ENCODE measurements at regions not wholly inside any gene's neighbourhood (a gene's known extent, or its start where the extent isn't known, plus 50 kb on each side); places are given as distances from the start of the nearest gene placed in this dataset.

DNA sequence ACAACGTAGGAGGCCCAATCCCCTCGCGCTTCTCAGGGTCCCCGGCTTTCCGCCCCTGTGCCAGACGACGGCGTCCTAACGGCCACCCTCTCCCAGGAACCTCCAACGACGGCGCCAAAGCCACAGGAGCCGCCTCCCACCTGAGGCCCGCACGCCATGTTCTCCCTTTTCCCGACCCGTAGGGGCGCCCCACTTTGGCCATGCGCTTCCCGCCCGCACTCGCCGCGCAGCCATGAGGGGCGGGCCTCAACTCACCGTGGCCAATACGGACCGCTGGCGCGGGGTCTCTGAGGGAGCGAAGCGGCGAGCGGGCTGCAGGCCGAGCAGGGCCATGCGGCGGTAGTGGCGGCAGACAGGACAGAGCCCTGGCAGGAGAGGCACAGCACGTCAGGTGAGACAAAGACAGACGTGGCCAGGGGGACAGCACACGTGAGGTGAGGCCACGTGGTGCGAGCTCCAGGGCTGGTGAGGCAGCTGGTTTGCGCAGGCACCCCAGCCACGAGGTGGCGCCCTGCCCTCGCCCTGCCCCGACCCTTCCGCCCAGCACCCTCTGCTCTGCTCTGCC, 1005.5 kb upstream of the PTPRD start:
- CTCF ChIA-PET: no interaction called here
- Histone ChIP-seq H3K9me3 (ENCODE audit: control insufficient read depth, insufficient read depth, low read depth, low read length) (no peaks in the 10 kb centered on the region), H3K4me3 (ENCODE audit: low read depth, low read length) (no peak overlapping the region), H3K27ac (ENCODE audit: extremely low read depth, low read depth, low read length) (no peak overlapping the region), H3K4me1 (ENCODE audit: control insufficient read depth, insufficient read depth, low read length) (no peaks in the 10 kb centered on the region), H3K36me3 (ENCODE audit: control insufficient read depth in 2 of 2, insufficient read depth in 1 of 2, low read length in 2 of 2) (no peaks in the 10 kb centered on the region)
- POLR2A ChIA-PET: no interaction called here
- TF ChIP-seq ZNF624 (tag by site-specific recombination; IDR thresholded peaks at IDR 0.05) (no peak), ZNF132 (tag by site-specific recombination; IDR thresholded peaks at IDR 0.05; ENCODE audit: borderline replicate concordance) (no peak)
- TF ChIP-seq, protein P1, sequence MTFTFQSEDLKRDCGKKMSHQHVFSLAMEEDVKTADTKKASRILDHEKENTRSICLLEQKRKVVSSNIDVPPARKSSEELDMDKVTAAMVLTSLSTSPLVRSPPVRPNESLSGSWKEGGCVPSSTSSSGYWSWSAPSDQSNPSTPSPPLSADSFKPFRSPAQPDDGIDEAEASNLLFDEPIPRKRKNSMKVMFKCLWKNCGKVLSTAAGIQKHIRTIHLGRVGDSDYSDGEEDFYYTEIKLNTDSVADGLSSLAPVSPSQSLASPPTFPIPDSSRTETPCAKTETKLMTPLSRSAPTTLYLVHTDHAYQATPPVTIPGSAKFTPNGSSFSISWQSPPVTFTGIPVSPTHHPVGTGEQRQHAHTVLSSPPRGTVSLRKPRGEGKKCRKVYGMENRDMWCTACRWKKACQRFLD (tag by site-specific recombination; IDR thresholded peaks at IDR 0.05): no peak

DNA sequence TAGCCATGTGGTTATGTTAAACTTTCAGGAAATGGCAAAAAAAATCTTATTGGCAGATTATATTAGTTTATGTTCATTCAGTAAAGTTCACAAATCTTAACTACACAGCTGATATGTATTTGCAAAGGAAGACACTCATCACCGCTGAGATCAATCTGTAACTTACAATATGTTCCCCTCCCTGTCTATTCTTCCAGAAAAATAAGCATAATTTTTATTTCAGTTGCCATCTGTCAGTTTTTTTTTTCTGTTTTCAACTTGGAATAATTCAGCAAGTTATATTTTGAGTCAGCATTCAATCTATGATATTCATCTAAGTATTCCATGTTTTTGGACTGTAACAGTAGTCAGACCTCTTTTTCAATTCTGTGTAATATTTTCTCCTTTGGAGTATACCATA, 1019.9 kb upstream of the PTPRD start:
- TF ChIP-seq, protein P2, sequence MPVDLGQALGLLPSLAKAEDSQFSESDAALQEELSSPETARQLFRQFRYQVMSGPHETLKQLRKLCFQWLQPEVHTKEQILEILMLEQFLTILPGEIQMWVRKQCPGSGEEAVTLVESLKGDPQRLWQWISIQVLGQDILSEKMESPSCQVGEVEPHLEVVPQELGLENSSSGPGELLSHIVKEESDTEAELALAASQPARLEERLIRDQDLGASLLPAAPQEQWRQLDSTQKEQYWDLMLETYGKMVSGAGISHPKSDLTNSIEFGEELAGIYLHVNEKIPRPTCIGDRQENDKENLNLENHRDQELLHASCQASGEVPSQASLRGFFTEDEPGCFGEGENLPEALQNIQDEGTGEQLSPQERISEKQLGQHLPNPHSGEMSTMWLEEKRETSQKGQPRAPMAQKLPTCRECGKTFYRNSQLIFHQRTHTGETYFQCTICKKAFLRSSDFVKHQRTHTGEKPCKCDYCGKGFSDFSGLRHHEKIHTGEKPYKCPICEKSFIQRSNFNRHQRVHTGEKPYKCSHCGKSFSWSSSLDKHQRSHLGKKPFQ (tag by site-specific recombination; IDR thresholded peaks at IDR 0.05): no peak
- no peak for TF ChIP-seq SP3 (tag by site-specific recombination; IDR thresholded peaks at IDR 0.05)
- TF ChIP-seq HOXA7 (CRISPR knock-in tag; IDR thresholded peaks at IDR 0.05; ENCODE audit: borderline replicate concordance): no peak
- TF ChIP-seq TCF7L2 (IDR thresholded peaks at IDR 0.05; ENCODE audit: borderline replicate concordance, low read depth, low read length): no peak
- TF ChIP-seq ZNF23 (tag by site-specific recombination; IDR thresholded peaks at IDR 0.05; ENCODE audit: borderline replicate concordance): no peak
- TF ChIP-seq SCRT1 (tag by site-specific recombination; IDR thresholded peaks at IDR 0.05; ENCODE audit: borderline replicate concordance): no peak
- H3K27ac ChIP-seq (ENCODE audit: extremely low read depth, low read depth, low read length): no peak overlapping the region
- ChIA-PET CTCF (no interaction called here), POLR2A (no interaction called here)
- H3K36me3 ChIP-seq (ENCODE audit: control insufficient read depth in 2 of 2, insufficient read depth in 1 of 2, low read length in 2 of 2): no peaks in the 10 kb centered on the region
- no peak overlapping the region for H3K4me3 ChIP-seq (ENCODE audit: low read depth, low read length)
- no peaks in the 10 kb centered on the region for H3K4me1 ChIP-seq (ENCODE audit: control insufficient read depth, insufficient read depth, low read length)
- no peaks in the 10 kb centered on the region for H3K9me3 ChIP-seq (ENCODE audit: control insufficient read depth, insufficient read depth, low read depth, low read length)

DNA sequence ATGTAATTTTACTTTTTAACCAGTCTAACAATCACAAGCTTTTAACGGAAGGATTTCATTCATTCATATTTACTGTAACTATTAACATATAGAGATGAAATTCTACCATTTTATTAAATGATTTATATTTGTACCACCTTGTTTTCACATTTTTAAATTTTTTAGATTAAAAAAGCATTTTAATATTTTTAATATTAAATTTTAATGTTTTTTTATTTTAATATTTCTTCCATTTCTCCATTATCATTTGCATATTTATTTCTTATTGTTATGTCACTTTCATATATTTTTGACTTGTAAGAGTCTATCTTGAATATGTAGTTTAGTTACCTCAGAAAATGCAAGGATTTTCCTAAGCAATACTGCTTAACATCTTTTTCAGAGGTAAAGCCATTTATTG, 1034.0 kb upstream of the PTPRD start:
- Histone ChIP-seq H3K36me3 (ENCODE audit: control insufficient read depth in 2 of 2, insufficient read depth in 1 of 2, low read length in 2 of 2) (no peaks in the 10 kb centered on the region), H3K9me3 (ENCODE audit: control insufficient read depth, insufficient read depth, low read depth, low read length) (no peaks in the 10 kb centered on the region), H3K4me3 (ENCODE audit: low read depth, low read length) (no peak overlapping the region), H3K4me1 (ENCODE audit: control insufficient read depth, insufficient read depth, low read length) (no peaks in the 10 kb centered on the region), H3K27ac (ENCODE audit: extremely low read depth, low read depth, low read length) (no peak overlapping the region)
- ChIA-PET CTCF (no interaction called here), POLR2A (no interaction called here)
- TF ChIP-seq, protein P3, sequence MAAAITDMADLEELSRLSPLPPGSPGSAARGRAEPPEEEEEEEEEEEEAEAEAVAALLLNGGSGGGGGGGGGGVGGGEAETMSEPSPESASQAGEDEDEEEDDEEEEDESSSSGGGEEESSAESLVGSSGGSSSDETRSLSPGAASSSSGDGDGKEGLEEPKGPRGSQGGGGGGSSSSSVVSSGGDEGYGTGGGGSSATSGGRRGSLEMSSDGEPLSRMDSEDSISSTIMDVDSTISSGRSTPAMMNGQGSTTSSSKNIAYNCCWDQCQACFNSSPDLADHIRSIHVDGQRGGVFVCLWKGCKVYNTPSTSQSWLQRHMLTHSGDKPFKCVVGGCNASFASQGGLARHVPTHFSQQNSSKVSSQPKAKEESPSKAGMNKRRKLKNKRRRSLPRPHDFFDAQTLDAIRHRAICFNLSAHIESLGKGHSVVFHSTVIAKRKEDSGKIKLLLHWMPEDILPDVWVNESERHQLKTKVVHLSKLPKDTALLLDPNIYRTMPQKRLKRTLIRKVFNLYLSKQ (tag by site-specific recombination; IDR thresholded peaks at IDR 0.05; ENCODE audit: borderline replicate concordance): no peak
- TF ChIP-seq ZNF76 (tag by site-specific recombination; IDR thresholded peaks at IDR 0.05; ENCODE audit: borderline replicate concordance, low read depth): no peak
- TF ChIP-seq, protein P4, sequence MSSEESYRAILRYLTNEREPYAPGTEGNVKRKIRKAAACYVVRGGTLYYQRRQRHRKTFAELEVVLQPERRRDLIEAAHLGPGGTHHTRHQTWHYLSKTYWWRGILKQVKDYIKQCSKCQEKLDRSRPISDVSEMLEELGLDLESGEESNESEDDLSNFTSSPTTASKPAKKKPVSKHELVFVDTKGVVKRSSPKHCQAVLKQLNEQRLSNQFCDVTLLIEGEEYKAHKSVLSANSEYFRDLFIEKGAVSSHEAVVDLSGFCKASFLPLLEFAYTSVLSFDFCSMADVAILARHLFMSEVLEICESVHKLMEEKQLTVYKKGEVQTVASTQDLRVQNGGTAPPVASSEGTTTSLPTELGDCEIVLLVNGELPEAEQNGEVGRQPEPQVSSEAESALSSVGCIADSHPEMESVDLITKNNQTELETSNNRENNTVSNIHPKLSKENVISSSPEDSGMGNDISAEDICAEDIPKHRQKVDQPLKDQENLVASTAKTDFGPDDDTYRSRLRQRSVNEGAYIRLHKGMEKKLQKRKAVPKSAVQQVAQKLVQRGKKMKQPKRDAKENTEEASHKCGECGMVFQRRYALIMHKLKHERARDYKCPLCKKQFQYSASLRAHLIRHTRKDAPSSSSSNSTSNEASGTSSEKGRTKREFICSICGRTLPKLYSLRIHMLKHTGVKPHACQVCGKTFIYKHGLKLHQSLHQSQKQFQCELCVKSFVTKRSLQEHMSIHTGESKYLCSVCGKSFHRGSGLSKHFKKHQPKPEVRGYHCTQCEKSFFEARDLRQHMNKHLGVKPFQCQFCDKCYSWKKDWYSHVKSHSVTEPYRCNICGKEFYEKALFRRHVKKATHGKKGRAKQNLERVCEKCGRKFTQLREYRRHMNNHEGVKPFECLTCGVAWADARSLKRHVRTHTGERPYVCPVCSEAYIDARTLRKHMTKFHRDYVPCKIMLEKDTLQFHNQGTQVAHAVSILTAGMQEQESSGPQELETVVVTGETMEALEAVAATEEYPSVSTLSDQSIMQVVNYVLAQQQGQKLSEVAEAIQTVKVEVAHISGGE (tag by site-specific recombination; conservative IDR thresholded peaks at IDR 0.05; ENCODE audit: low read depth): no peak
- no peak for TF ChIP-seq ZNF146 (tag by site-specific recombination; IDR thresholded peaks at IDR 0.05)
- TF ChIP-seq ZNF701 (tag by site-specific recombination; IDR thresholded peaks at IDR 0.05): no peak
- TF ChIP-seq KLF9 (tag by site-specific recombination; IDR thresholded peaks at IDR 0.05; ENCODE audit: low read depth): no peak
- TF ChIP-seq ZNF623 (tag by site-specific recombination; IDR thresholded peaks at IDR 0.05): no peak

Measured in HEK293 (cell line).